ENCODE measurements at regions not wholly inside any gene's neighbourhood (a gene's known extent, or its start where the extent isn't known, plus 50 kb on each side); places are given as distances from the start of the nearest gene placed in this dataset. TPM values are rescaled to one million over a fixed set of nuclear protein-coding genes. Genes with fewer than 3 reads are reported as not detected.

DNA sequence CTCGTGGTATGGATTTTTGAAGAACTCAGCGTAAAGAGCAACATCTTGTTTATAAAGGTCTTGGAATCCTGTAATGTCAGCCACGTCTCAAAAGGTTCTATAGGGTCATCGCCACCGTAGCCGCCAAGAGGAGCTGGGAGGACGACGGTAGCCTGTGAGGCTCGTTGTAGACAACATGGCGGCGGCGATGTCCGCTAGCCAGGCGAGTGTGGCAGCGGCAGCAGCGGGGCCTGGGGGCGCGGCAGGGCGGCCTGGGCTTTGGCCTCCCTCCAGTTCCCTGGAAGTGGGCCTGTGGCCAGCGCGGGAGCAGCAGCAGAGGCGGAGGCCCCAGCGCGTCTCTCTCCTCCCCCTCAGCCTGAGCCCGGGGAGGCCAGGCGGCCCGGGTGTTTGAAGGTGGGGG is 143.5 kb upstream of the PBDC1 start:
- ChIA-PET POLR2A (no interaction called here), CTCF (no interaction called here)
- Histone ChIP-seq H3K4me3 (ENCODE audit: low read depth, low read length) (no peak overlapping the region), H3K36me3 (ENCODE audit: control insufficient read depth, insufficient read depth, low read length) (no peaks in the 10 kb centered on the region), H3K27me3 (ENCODE audit: control insufficient read depth, insufficient read depth, low read length) (no peaks in the 10 kb centered on the region)
- no peak for TF ChIP-seq CTCF (IDR thresholded peaks at IDR 0.05; ENCODE audit: insufficient read depth, low read depth, low read length)
- no peak for DNase-seq (ENCODE audit: low read depth)

DNA sequence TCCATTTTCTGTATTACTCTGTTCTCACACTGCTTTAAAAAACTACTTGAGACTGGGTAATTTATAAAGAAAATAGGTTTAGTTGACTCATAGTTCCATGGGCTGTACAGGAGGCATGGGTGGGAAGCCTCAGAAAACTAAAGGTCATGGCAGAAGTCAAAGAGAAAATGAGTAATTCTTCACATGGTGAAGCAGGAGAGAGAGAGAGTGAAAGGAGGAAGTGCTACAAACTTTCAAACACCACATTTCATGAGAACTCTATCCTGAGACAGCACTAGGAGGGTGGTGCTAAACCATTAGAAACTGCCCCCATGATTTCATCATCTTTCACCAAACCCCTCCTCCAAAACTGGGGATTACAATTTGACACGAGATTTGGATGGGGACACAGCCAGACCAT is 108.0 kb upstream of the PBDC1 start:
- H3K36me3 ChIP-seq (ENCODE audit: control insufficient read depth, insufficient read depth, low read length): no peaks in the 10 kb centered on the region
- POLR2A ChIA-PET: no interaction called here
- no peaks in the 10 kb centered on the region for H3K27me3 ChIP-seq (ENCODE audit: control insufficient read depth, insufficient read depth, low read length)
- TF ChIP-seq CTCF (IDR thresholded peaks at IDR 0.05; ENCODE audit: insufficient read depth, low read depth, low read length): no peak
- no peak overlapping the region for H3K4me3 ChIP-seq (ENCODE audit: low read depth, low read length)
- no peak for DNase-seq (ENCODE audit: low read depth)
- CTCF ChIA-PET: no interaction called here

GRCh38 chrX:76076124-76076523 is 96.7 kb upstream of the PBDC1 start:
- ChIA-PET POLR2A (no interaction called here), CTCF (no interaction called here)
- no peaks in the 10 kb centered on the region for H3K27me3 ChIP-seq (ENCODE audit: control insufficient read depth, insufficient read depth, low read length)
- DNase-seq (ENCODE audit: low read depth): no peak
- H3K4me3 ChIP-seq (ENCODE audit: low read depth, low read length): no peak overlapping the region
- no peak for TF ChIP-seq CTCF (IDR thresholded peaks at IDR 0.05; ENCODE audit: insufficient read depth, low read depth, low read length)
- H3K36me3 ChIP-seq (ENCODE audit: control insufficient read depth, insufficient read depth, low read length): no peaks in the 10 kb centered on the region

DNA sequence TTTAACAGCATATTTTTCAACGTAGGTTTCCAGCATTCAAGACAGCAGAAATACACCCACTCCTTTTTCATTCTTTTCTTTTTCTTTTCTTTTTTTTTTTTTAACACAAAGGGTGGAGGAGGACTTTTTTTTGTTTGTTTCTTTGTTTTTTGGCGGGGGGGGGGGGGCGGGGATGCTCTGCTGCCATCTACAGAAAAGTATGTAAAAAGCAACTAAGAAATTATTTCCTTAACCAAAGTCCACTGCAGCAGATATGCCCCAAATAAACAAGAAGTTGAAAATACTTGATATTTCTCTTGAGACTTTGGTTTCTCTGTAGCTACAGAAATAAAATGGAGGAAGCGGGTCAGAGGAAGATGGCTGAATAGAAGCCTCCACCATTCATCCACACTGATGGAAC is 63.2 kb upstream of the PBDC1 start:
- H3K27me3 ChIP-seq (ENCODE audit: control insufficient read depth, insufficient read depth, low read length): no peaks in the 10 kb centered on the region
- no peaks in the 10 kb centered on the region for H3K36me3 ChIP-seq (ENCODE audit: control insufficient read depth, insufficient read depth, low read length)
- POLR2A ChIA-PET: no interaction called here
- no peak for TF ChIP-seq CTCF (IDR thresholded peaks at IDR 0.05; ENCODE audit: insufficient read depth, low read depth, low read length)
- DNase-seq (ENCODE audit: low read depth): no peak
- no peak overlapping the region for H3K4me3 ChIP-seq (ENCODE audit: low read depth, low read length)
- CTCF ChIA-PET: no interaction called here

Small RNAs in the stretch of these regions (small RNA-seq; reads per million reads assigned to genes)
- gene AL451105.1 (ENCODE audit: insufficient read length, low read depth, low replicate concordance): not detected
